ENCODE measurements at regions not wholly inside any gene's neighbourhood (a gene's known extent, or its start where the extent isn't known, plus 50 kb on each side); places are given as distances from the start of the nearest gene placed in this dataset.

DNA sequence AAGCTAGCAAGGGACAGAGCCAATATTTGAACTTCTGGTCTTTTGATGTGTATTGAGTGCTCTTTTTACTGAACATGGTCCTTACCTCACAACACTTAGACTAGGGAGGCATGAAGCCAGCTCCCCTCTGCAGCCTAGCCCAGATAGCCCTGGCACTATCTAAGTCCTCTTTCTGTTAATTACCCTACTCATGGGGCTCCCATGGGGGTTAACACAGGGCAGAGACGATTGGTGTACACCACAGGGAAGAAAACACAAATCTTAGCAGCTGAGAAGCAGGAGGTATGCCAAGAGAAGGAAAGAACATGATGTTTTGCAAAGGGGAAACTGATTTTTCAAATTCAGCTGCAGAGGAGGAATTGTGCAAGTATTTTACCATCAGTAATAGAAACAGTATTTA is 383.8 kb downstream of the TMEM232 start:
- H3K9me3 ChIP-seq: no peaks in the 10 kb centered on the region
- in situ Hi-C loops (cut with MboI; ENCODE audit: low sequenced_read_pairs in 4 of 4) (no loop called here), intact Hi-C loops (cut with DNase I; ENCODE audit: low total_unique reads) (no loop called here)
- no peaks in the 10 kb centered on the region for H3K27me3 ChIP-seq
- ATAC-seq: peak in 1 of 2 donors; percentile 54
- no peaks in the 10 kb centered on the region for H3K4me1 ChIP-seq
- H3K27ac ChIP-seq: no peak overlapping the region
- TF ChIP-seq, protein P1, sequence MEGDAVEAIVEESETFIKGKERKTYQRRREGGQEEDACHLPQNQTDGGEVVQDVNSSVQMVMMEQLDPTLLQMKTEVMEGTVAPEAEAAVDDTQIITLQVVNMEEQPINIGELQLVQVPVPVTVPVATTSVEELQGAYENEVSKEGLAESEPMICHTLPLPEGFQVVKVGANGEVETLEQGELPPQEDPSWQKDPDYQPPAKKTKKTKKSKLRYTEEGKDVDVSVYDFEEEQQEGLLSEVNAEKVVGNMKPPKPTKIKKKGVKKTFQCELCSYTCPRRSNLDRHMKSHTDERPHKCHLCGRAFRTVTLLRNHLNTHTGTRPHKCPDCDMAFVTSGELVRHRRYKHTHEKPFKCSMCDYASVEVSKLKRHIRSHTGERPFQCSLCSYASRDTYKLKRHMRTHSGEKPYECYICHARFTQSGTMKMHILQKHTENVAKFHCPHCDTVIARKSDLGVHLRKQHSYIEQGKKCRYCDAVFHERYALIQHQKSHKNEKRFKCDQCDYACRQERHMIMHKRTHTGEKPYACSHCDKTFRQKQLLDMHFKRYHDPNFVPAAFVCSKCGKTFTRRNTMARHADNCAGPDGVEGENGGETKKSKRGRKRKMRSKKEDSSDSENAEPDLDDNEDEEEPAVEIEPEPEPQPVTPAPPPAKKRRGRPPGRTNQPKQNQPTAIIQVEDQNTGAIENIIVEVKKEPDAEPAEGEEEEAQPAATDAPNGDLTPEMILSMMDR (IDR thresholded peaks at IDR 0.05 in 4 of 5, conservative IDR thresholded peaks at IDR 0.05 in 1 of 5): no peak
- TF ChIP-seq POLR2A (IDR thresholded peaks at IDR 0.05): no peak
- no peak overlapping the region for H3K4me3 ChIP-seq
- DNase-seq: peak in 1 of 2 donors; percentile 15
- no peaks in the 10 kb centered on the region for H3K36me3 ChIP-seq

DNA sequence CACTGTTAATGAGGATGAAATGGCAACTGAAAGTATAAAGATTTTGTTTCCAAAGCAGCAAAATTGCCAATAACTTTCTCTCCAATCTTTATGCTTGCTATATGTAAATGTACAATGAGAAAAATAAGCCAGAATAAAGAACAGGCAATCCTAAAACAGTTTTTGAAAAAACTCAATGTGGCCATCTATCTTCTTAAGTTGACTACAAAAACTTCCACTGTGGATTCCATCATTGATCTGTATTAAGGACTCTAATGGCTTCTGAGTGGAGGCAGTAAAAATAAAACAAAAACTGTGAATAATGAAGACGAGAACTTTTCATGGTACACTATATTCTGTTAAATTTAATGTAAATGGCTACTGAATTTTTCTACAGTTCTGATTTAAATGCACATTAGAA is 382.9 kb downstream of the TMEM232 start:
- DNase-seq (no peak), ATAC-seq (no peak)
- TF ChIP-seq, protein P1 (IDR thresholded peaks at IDR 0.05 in 4 of 5, conservative IDR thresholded peaks at IDR 0.05 in 1 of 5): no peak
- TF ChIP-seq POLR2A (IDR thresholded peaks at IDR 0.05): no peak
- in situ Hi-C loops (cut with MboI; ENCODE audit: low sequenced_read_pairs in 4 of 4): no loop called here
- intact Hi-C loops (cut with DNase I; ENCODE audit: low total_unique reads): no loop called here
- no peaks in the 10 kb centered on the region for H3K36me3 ChIP-seq
- H3K9me3 ChIP-seq: no peaks in the 10 kb centered on the region
- no peaks in the 10 kb centered on the region for H3K27me3 ChIP-seq
- no peak overlapping the region for H3K27ac ChIP-seq
- no peak overlapping the region for H3K4me3 ChIP-seq
- no peaks in the 10 kb centered on the region for H3K4me1 ChIP-seq

DNA sequence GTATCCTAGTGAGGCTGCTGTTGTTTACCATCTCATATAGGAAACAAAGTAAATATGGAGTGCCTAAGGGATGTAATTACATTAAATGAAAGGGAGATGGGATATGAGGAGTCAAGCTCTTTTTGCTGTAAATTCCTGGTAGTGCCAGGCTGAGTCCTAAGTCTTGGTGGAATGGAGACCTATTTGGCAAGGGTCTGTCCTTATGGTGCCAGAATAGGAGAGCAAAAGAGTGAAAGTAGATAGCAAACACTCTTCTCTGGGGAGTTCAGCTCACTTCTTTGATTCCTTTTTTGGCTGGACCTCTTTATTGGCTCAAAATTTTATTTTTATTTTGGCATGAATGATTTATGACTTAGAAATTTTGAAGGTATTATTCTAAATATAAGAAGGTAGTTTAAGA is 380.8 kb downstream of the TMEM232 start:
- H3K27me3 ChIP-seq: no peaks in the 10 kb centered on the region
- ATAC-seq (no peak), DNase-seq (no peak)
- H3K4me1 ChIP-seq: no peaks in the 10 kb centered on the region
- no peak overlapping the region for H3K27ac ChIP-seq
- H3K9me3 ChIP-seq: no peaks in the 10 kb centered on the region
- no peaks in the 10 kb centered on the region for H3K36me3 ChIP-seq
- H3K4me3 ChIP-seq: no peak overlapping the region
- intact Hi-C loops (cut with DNase I; ENCODE audit: low total_unique reads) (no loop called here), in situ Hi-C loops (cut with MboI; ENCODE audit: low sequenced_read_pairs in 4 of 4) (no loop called here)
- TF ChIP-seq POLR2A (IDR thresholded peaks at IDR 0.05): no peak
- TF ChIP-seq, protein P1 (IDR thresholded peaks at IDR 0.05 in 4 of 5, conservative IDR thresholded peaks at IDR 0.05 in 1 of 5): no peak

DNA sequence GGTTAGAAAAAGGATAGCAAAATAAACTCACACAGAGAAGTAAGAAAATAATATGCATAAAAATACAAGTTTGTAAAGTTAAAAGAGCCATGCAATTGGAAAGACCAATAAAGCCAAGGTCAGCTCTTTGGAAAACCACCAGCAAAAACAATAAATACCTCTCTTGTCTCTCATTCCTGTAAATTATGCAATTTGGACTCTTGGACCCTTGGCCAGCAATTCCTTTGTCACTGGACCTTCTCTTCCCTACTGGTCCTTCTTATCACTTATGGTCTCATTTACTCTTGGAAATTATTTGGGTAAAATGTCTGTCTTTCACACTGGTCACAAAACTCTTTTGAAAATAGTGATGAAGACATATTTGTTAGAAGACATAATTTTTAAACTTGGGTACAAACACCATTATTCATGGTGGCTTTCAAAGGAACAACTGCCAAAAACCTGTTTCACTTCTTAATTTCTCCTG is 379.5 kb downstream of the TMEM232 start:
- Histone ChIP-seq H3K27me3 (no peaks in the 10 kb centered on the region), H3K27ac (no peak overlapping the region), H3K36me3 (no peaks in the 10 kb centered on the region), H3K9me3 (no peaks in the 10 kb centered on the region), H3K4me3 (no peak overlapping the region), H3K4me1 (no peaks in the 10 kb centered on the region)
- intact Hi-C loops (cut with DNase I; ENCODE audit: low total_unique reads) (no loop called here), in situ Hi-C loops (cut with MboI; ENCODE audit: low sequenced_read_pairs in 4 of 4) (no loop called here)
- TF ChIP-seq, protein P1 (IDR thresholded peaks at IDR 0.05 in 4 of 5, conservative IDR thresholded peaks at IDR 0.05 in 1 of 5): no peak
- TF ChIP-seq POLR2A (IDR thresholded peaks at IDR 0.05): no peak
- ATAC-seq (no peak), DNase-seq (no peak)

DNA sequence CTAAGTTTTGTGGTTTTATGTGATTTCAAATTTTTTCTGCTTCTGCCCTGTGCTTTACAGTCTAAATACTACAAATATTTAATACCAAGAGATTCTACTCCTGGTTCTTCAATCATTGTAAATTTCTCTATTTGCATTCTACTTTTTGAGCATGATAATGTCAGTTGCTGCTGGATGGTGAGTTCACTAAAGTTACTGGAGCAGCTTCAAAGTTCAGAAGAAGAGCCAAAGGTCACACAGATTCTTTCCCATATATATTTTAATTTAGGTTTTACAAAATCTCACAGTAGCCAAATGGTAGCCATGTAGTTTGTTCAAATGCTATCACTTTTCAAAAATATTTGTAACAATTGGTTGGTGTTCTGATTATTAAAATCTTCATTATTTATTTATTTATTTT is 378.7 kb downstream of the TMEM232 start:
- DNase-seq (no peak), ATAC-seq (no peak)
- no peak for TF ChIP-seq POLR2A (IDR thresholded peaks at IDR 0.05)
- TF ChIP-seq, protein P1 (IDR thresholded peaks at IDR 0.05 in 4 of 5, conservative IDR thresholded peaks at IDR 0.05 in 1 of 5): no peak
- no peaks in the 10 kb centered on the region for H3K27me3 ChIP-seq
- no peak overlapping the region for H3K27ac ChIP-seq
- H3K9me3 ChIP-seq: no peaks in the 10 kb centered on the region
- H3K4me1 ChIP-seq: no peaks in the 10 kb centered on the region
- intact Hi-C loops (cut with DNase I; ENCODE audit: low total_unique reads): no loop called here
- in situ Hi-C loops (cut with MboI; ENCODE audit: low sequenced_read_pairs in 4 of 4): no loop called here
- H3K36me3 ChIP-seq: no peaks in the 10 kb centered on the region
- no peak overlapping the region for H3K4me3 ChIP-seq
